Trophoblast cell (in vitro differentiated cells and primary cell): ENCODE measurements at regions not wholly inside any gene's neighbourhood (a gene's known extent, or its start where the extent isn't known, plus 50 kb on each side); places are given as distances from the start of the nearest gene placed in this dataset.

Source experiments
- DNase-seq, 2 donors: peaks; one replicate each; pipeline ENCODE4 v3.0.0-alpha.2; 2016
- H2AFZ ChIP-seq: 2 replicates; pipeline ENCODE4 v1.6.1; 2013; ENCODE audit warnings: low read length, moderate library complexity, mild to moderate bottlenecking; ENCODE audit not compliant: insufficient read depth, poor library complexity
- H2AK5ac ChIP-seq: 2 replicates; pipeline ENCODE4 v1.6.1; 2013; ENCODE audit warnings: mild to moderate bottlenecking, low read length
- H2BK120ac ChIP-seq: 2 replicates; pipeline ENCODE4 v1.6.1; 2013; ENCODE audit warnings: low read length, mild to moderate bottlenecking, moderate library complexity; ENCODE audit not compliant: insufficient read depth, poor library complexity
- H2BK12ac ChIP-seq: 2 replicates; pipeline ENCODE4 v1.6.1; 2013; ENCODE audit warnings: mild to moderate bottlenecking, low read length, moderate library complexity
- H2BK5ac ChIP-seq: 2 replicates; pipeline ENCODE4 v1.6.1; 2013; ENCODE audit warnings: low read length, low read depth, moderate library complexity, mild to moderate bottlenecking; ENCODE audit not compliant: poor library complexity
- H3K14ac ChIP-seq: 2 replicates; pipeline ENCODE4 v1.6.1; 2013; ENCODE audit warnings: mild to moderate bottlenecking, low read length
- H3K18ac ChIP-seq: 2 replicates; pipeline ENCODE4 v1.6.1; 2013; ENCODE audit warnings: mild to moderate bottlenecking, low read length
- H3K23ac ChIP-seq: 2 replicates; pipeline ENCODE4 v1.6.1; 2013; ENCODE audit warnings: low read length
- H3K27ac ChIP-seq: 2 replicates; pipeline ENCODE4 v1.5.1; 2013; ENCODE audit warnings: low read depth, mild to moderate bottlenecking, inconsistent platforms, low read length, moderate library complexity
- H3K27me3 ChIP-seq: 2 replicates; pipeline ENCODE4 v1.6.1; 2013; ENCODE audit warnings: inconsistent platforms, mild to moderate bottlenecking, low read length, moderate library complexity; ENCODE audit not compliant: insufficient read depth
- H3K36me3 ChIP-seq, 2 experiments: 1 replicate in 1 of 2; 2 replicates in 1 of 2; pipeline ENCODE4 v1.6.1; 2013; ENCODE audit warnings: low read length in 2 of 2, mild to moderate bottlenecking in 2 of 2, moderate library complexity in 1 of 2; ENCODE audit not compliant: insufficient read depth in 2 of 2, control insufficient read depth in 1 of 2
- H3K4ac ChIP-seq: 2 replicates; pipeline ENCODE4 v1.6.1; 2013; ENCODE audit warnings: low read depth, mild to moderate bottlenecking, low read length, moderate library complexity
- H3K4me1 ChIP-seq, 2 experiments: 1 replicate in 1 of 2; 2 replicates in 1 of 2; pipeline ENCODE4 v1.6.1; 2013; ENCODE audit warnings: low read length in 2 of 2, mild to moderate bottlenecking in 2 of 2, moderate library complexity in 1 of 2; ENCODE audit not compliant: insufficient read depth in 2 of 2, control insufficient read depth in 1 of 2
- H3K4me2 ChIP-seq: 2 replicates; pipeline ENCODE4 v1.6.1; 2013; ENCODE audit warnings: inconsistent platforms, mild to moderate bottlenecking, low read length, moderate library complexity
- H3K4me3 ChIP-seq: 2 replicates; pipeline ENCODE4 v1.5.1; 2013; ENCODE audit warnings: mild to moderate bottlenecking, low read depth, low read length, inconsistent platforms
- H3K79me1 ChIP-seq: one replicate; pipeline ENCODE4 v1.6.1; 2013; ENCODE audit warnings: low read length
- H3K79me2 ChIP-seq: 2 replicates; pipeline ENCODE4 v1.6.1; 2013; ENCODE audit warnings: low read length, mild to moderate bottlenecking; ENCODE audit not compliant: control insufficient read depth, insufficient read depth, poor library complexity
- H3K9ac ChIP-seq: 2 replicates; pipeline ENCODE4 v1.6.1; 2013; ENCODE audit warnings: mild to moderate bottlenecking, low read length
- H3K9me3 ChIP-seq: 2 replicates; pipeline ENCODE4 v1.6.1; 2013; ENCODE audit warnings: low read depth, mild to moderate bottlenecking, control low read depth, inconsistent platforms, low read length; ENCODE audit not compliant: insufficient read depth
- H4K12ac ChIP-seq: 2 replicates; pipeline ENCODE4 v1.6.1; 2013; ENCODE audit warnings: low read depth, mild to moderate bottlenecking, low read length, moderate library complexity
- H4K8ac ChIP-seq: 2 replicates; pipeline ENCODE4 v1.6.1; 2013; ENCODE audit warnings: low read depth, mild to moderate bottlenecking, low read length, moderate library complexity
- H4K91ac ChIP-seq: one replicate; pipeline ENCODE4 v1.6.1; 2013; ENCODE audit warnings: low read depth, mild to moderate bottlenecking, low read length, moderate library complexity
- WGBS: extraction: QIAGEN DNeasy Blood & Tissue Kit; methylation state at CpG from one replicate; pipeline ENCODE4 v1.1.7; 2013; ENCODE audit warnings: missing lambda C conversion rate; ENCODE audit not compliant: insufficient read length, insufficient coverage; ENCODE audit errors: extremely low coverage; 5-methylcytosine and 5-hydroxymethylcytosine counted together

DNA sequence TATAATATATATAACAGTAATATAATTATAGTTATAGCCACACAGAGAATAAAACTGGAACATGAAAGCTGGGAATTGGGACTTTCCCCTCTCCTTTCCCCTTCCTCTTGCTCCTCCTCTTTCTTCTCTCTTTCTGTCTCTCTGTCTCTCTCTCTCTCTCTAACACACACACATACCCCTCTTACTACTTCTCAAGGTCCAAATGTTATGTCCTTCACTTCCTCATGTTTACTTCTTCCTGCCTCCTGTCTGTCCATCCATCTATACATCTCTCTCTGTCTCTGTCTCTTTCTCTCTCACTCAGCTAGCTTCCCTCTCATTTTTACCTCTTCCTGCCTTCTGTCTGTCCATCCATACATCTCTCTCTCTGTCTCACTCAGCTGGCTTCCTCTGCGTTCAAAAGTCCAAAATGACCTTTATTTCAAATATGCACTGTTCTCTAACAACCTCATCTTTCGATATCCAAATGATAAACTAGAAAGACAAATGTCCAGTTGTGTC, 261.1 kb downstream of the SIPA1L2 start:
- H3K9ac ChIP-seq: no peak overlapping the region
- no peak overlapping the region for H3K4ac ChIP-seq
- no peak overlapping the region for H2AK5ac ChIP-seq
- no CpG with 5 or more reads among the region's 2 CpGs for WGBS
- no peak overlapping the region for H2BK120ac ChIP-seq
- no peak for DNase-seq
- H4K12ac ChIP-seq: no peak overlapping the region
- H3K18ac ChIP-seq: no peak overlapping the region
- H3K27ac ChIP-seq: no peak overlapping the region
- no peak overlapping the region for H2BK5ac ChIP-seq
- no peaks in the 10 kb centered on the region for H3K79me1 ChIP-seq
- H4K8ac ChIP-seq: no peak overlapping the region
- H3K4me2 ChIP-seq: no peak overlapping the region
- H2AFZ ChIP-seq: no peak overlapping the region
- H3K4me1 ChIP-seq: peaks cover 5 to 9% of the 10 kb centered on the region in 2 experiments
- no peaks in the 10 kb centered on the region for H3K79me2 ChIP-seq
- H3K4me3 ChIP-seq: no peak overlapping the region
- H3K27me3 ChIP-seq: no peaks in the 10 kb centered on the region
- H4K91ac ChIP-seq: no peak overlapping the region
- H3K36me3 ChIP-seq: no peaks in the 10 kb centered on the region
- no peak overlapping the region for H2BK12ac ChIP-seq
- H3K9me3 ChIP-seq: peaks cover 4% of the 10 kb centered on the region
- no peak overlapping the region for H3K14ac ChIP-seq
- H3K23ac ChIP-seq: no peak overlapping the region

- Histone ChIP-seq H4K8ac (no peak overlapping the region), H2AK5ac (no peak overlapping the region), H3K4me3 (no peak overlapping the region), H3K14ac (no peak overlapping the region), H4K91ac (no peak overlapping the region), H3K18ac (no peak overlapping the region), H3K4me2 (no peak overlapping the region), H3K27ac (no peak overlapping the region), H2AFZ (no peak overlapping the region), H3K4me1 (no peaks in the 10 kb centered on the region), H3K9ac (no peak overlapping the region), H3K9me3 (no peaks in the 10 kb centered on the region), H2BK120ac (no peak overlapping the region), H3K79me1 (no peaks in the 10 kb centered on the region), H3K36me3 (no peaks in the 10 kb centered on the region), H3K79me2 (no peaks in the 10 kb centered on the region), H3K4ac (no peak overlapping the region), H3K23ac (no peak overlapping the region), H2BK5ac (no peak overlapping the region), H2BK12ac (no peak overlapping the region), H3K27me3 (no peaks in the 10 kb centered on the region), H4K12ac (no peak overlapping the region)
- no peak for DNase-seq
- WGBS: no CpG with 5 or more reads among the region's 4 CpGs
Observed at GRCh38 chr1:232367293-232367692, 262.6 kb downstream of the SIPA1L2 start.

- no peak overlapping the region for H2BK120ac ChIP-seq
- no peak overlapping the region for H2AK5ac ChIP-seq
- H3K79me1 ChIP-seq: no peaks in the 10 kb centered on the region
- no peaks in the 10 kb centered on the region for H3K9me3 ChIP-seq
- H3K14ac ChIP-seq: no peak overlapping the region
- no peaks in the 10 kb centered on the region for H3K4me1 ChIP-seq
- H3K79me2 ChIP-seq: no peaks in the 10 kb centered on the region
- no peak overlapping the region for H3K27ac ChIP-seq
- H3K36me3 ChIP-seq: no peaks in the 10 kb centered on the region
- no peak overlapping the region for H3K4me2 ChIP-seq
- H4K12ac ChIP-seq: no peak overlapping the region
- no peak for DNase-seq
- H3K4me3 ChIP-seq: no peak overlapping the region
- H4K91ac ChIP-seq: no peak overlapping the region
- H3K4ac ChIP-seq: no peak overlapping the region
- H2BK5ac ChIP-seq: no peak overlapping the region
- no peak overlapping the region for H2AFZ ChIP-seq
- H3K23ac ChIP-seq: no peak overlapping the region
- no CpG with 5 or more reads among the region's 3 CpGs for WGBS
- no peak overlapping the region for H3K18ac ChIP-seq
- H2BK12ac ChIP-seq: no peak overlapping the region
- no peak overlapping the region for H3K9ac ChIP-seq
- no peak overlapping the region for H4K8ac ChIP-seq
- H3K27me3 ChIP-seq: no peaks in the 10 kb centered on the region
Observed at GRCh38 chr1:232364654-232365382, 265.1 kb downstream of the SIPA1L2 start.

- H4K8ac ChIP-seq: no peak overlapping the region
- DNase-seq: no peak
- no peaks in the 10 kb centered on the region for H3K9me3 ChIP-seq
- H3K23ac ChIP-seq: no peak overlapping the region
- no peaks in the 10 kb centered on the region for H3K27me3 ChIP-seq
- no peak overlapping the region for H3K27ac ChIP-seq
- H3K79me1 ChIP-seq: no peaks in the 10 kb centered on the region
- H2AK5ac ChIP-seq: no peak overlapping the region
- H3K18ac ChIP-seq: no peak overlapping the region
- H3K4me2 ChIP-seq: no peak overlapping the region
- H2BK12ac ChIP-seq: no peak overlapping the region
- no peaks in the 10 kb centered on the region for H3K4me1 ChIP-seq
- H4K91ac ChIP-seq: no peak overlapping the region
- H3K36me3 ChIP-seq: no peaks in the 10 kb centered on the region
- no CpG with 5 or more reads among the region's 2 CpGs for WGBS
- H2BK5ac ChIP-seq: no peak overlapping the region
- no peak overlapping the region for H4K12ac ChIP-seq
- no peak overlapping the region for H3K14ac ChIP-seq
- no peak overlapping the region for H2BK120ac ChIP-seq
- H3K4ac ChIP-seq: no peak overlapping the region
- H3K9ac ChIP-seq: no peak overlapping the region
- H3K79me2 ChIP-seq: no peaks in the 10 kb centered on the region
- H3K4me3 ChIP-seq: no peak overlapping the region
- H2AFZ ChIP-seq: no peak overlapping the region
Observed at GRCh38 chr1:232363008-232363407, 266.9 kb downstream of the SIPA1L2 start.
